HAP-1 (cell line): ENCODE measurements at regions not wholly inside any gene's neighbourhood (a gene's known extent, or its start where the extent isn't known, plus 50 kb on each side); places are given as distances from the start of the nearest gene placed in this dataset.

Experiments
- DNase-seq, 2 experiments: peaks; one replicate each; pipeline ENCODE4 v3.0.0-alpha.2; 2016 to 2020; ENCODE audit warnings: low spot score in 2 of 2
- H3K27me3 ChIP-seq: fragments of 250-450 bp; sonication (Bioruptor Pico); 2 replicates; pipeline ENCODE4 v1.5.1; 2020; ENCODE audit warnings: low read depth, mild to moderate bottlenecking, moderate library complexity
- H3K36me3 ChIP-seq: fragments of 250-450 bp; sonication (Bioruptor Pico); replicated peaks from 2 replicates; pipeline ENCODE4 v1.5.1; 2020; ENCODE audit warnings: mild to moderate bottlenecking
- H3K4me1 ChIP-seq: fragments of 250-450 bp; sonication (Bioruptor Pico); 2 replicates; pipeline ENCODE4 v1.5.1; 2020; ENCODE audit warnings: mild to moderate bottlenecking
- H3K4me3 ChIP-seq: fragments of 250-450 bp; sonication (Bioruptor Pico); 2 replicates; pipeline ENCODE4 v1.5.1; 2020; ENCODE audit warnings: mild to moderate bottlenecking, moderate library complexity
- H3K9me3 ChIP-seq: fragments of 250-450 bp; sonication (Bioruptor Pico); 2 replicates; pipeline ENCODE4 v1.5.1; 2020; ENCODE audit warnings: mild to moderate bottlenecking, moderate library complexity
- in situ Hi-C: fragments of 300-500 bp; cut with MboI; formaldehyde crosslinking; loops from 3 replicates; pipeline ENCODE4 v1.14.3; 2020; ENCODE audit warnings: low sequenced_read_pairs, inconsistent platforms, mixed read lengths

DNA sequence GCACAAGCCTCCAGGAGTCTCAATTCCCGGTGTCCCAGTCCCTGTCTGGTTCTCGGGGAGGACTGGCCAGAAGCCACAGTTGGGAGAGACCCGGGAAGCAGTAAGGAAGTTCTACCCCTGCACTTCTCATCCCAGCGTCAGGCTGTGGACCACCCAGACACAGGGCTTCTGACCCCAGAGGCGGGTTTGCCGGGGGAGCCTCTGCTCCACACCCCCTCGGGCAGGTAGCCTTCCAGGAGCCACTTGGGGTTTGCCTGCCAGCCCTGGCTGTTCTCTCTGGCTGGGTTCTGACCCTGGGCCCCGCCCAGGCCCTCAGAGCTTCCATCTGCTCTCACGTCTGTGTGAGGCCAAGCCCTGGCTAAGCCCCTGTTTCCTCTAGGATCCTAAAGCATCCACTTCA, 94.4 kb upstream of the GPC1 start:
- Histone ChIP-seq H3K27me3 (no peaks in the 10 kb centered on the region), H3K4me1 (no peaks in the 10 kb centered on the region), H3K4me3 (no peak overlapping the region), H3K9me3 (no peaks in the 10 kb centered on the region), H3K36me3 (no peaks in the 10 kb centered on the region)
- no peak for DNase-seq
- in situ Hi-C loops, result no loop called here

DNA sequence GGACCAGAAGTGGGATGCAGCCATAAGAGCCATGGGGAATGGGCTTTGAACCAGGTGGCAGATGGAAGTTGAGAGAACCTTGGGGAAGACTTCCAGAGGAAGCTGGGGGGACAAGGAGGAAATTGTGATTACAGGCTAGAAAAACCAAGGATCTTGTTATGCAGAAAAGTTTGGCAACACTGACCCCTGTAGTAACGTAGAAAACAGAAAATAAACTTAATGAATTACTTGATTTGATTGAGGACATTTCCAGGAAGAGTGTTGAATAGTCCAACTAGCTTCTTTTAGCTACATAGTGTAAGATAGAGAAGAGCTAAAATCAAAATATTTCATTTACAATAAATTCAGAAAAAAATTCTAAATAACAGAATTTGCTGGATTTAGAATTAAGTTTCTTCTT, 91.9 kb upstream of the GPC1 start:
- Histone ChIP-seq H3K9me3 (no peaks in the 10 kb centered on the region), H3K4me3 (no peak overlapping the region), H3K36me3 (no peaks in the 10 kb centered on the region), H3K27me3 (no peaks in the 10 kb centered on the region), H3K4me1 (no peaks in the 10 kb centered on the region)
- in situ Hi-C loops, result no loop called here
- no peak for DNase-seq

DNA sequence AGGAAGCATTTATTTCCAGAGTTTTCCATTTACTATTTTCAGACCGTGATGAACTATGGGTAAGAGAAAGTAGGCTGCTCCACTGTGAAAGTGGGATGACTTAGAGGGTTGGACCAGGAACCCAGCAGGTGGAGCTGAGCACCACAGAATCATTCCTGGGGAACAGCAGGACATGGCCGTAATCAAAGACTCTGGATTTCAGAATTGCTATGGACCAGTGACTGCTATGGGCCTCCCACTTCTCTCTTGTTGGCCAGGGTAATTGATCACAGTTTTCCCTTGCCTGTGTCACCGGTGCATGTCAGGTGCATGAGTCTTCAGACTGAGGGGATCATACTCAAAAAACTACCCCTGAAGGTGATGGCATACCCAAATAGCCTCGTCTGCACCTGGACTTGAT, 90.6 kb upstream of the GPC1 start:
- no peak overlapping the region for H3K4me3 ChIP-seq
- DNase-seq, result no peak
- H3K9me3 ChIP-seq, result no peaks in the 10 kb centered on the region
- no peaks in the 10 kb centered on the region for H3K4me1 ChIP-seq
- H3K27me3 ChIP-seq, result no peaks in the 10 kb centered on the region
- H3K36me3 ChIP-seq, result no peaks in the 10 kb centered on the region
- in situ Hi-C loops, result no loop called here

DNA sequence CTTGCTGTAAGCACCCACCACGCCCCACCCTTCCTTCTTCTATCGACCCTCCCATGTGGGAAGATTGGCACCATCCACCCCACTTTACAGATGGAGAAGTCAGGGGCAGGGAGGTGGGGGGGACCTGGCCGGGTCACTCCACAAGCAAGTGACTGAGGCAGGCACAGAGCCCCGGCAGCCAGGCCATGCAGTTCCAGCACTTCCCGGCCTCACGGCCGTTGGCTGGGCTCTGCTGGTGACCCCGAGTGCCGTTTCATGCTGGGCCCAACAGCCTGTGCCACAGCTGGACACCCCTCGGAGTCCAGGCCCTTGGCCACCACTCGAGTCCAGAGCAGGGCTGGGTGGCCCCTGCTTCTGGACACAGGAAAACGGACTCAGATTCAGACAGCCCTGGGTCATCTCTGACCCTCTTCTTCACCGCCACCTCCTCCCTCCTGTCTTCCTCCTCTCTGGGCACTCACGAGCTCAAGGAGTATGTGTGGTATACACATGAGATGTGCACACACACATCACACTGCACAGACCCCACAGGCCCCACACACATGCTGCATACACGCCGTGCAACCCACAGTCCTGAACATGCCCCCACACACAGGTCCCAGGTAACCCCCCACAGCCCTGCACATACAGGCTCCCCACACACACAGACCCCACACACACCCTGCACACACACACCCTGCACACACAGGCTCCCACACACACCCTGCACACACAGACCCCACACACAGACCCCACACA, 89.3 kb upstream of the GPC1 start:
- Histone ChIP-seq H3K27me3 (no peaks in the 10 kb centered on the region), H3K4me3 (no peak overlapping the region), H3K4me1 (no peaks in the 10 kb centered on the region), H3K9me3 (no peaks in the 10 kb centered on the region), H3K36me3 (no peaks in the 10 kb centered on the region)
- in situ Hi-C loops, result no loop called here
- no peak for DNase-seq

DNA sequence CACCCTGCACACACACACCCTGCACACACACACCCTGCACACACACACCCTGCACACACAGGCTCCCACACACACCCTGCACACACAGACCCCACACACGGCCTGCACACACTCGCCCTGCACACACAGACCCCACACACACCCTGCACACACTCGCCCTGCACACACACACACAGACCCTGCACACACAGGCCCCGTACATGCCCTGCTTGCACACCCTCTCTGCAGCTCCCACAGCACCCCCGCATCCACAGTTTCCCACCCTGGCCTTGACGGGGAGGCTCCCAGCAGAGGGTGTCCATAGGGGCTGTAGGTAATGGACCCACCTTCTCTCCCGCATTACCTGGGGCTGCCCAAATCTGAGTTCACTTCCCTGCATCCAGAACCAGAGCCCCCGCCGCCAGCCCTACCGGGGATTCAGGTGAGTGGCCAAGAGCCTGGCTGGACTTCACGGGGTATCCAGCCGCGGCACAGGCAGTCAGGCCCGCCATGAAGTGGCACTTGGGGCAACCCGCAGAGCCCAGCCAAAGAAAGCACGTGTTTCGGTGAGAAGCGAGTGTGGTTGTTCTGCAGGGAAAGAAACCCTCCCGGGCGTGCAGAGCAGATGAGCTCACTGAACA, 88.6 kb upstream of the GPC1 start:
- Histone ChIP-seq H3K4me3 (no peak overlapping the region), H3K27me3 (no peaks in the 10 kb centered on the region), H3K9me3 (no peaks in the 10 kb centered on the region), H3K36me3 (no peaks in the 10 kb centered on the region), H3K4me1 (no peaks in the 10 kb centered on the region)
- in situ Hi-C loops, result no loop called here
- no peak for DNase-seq

DNA sequence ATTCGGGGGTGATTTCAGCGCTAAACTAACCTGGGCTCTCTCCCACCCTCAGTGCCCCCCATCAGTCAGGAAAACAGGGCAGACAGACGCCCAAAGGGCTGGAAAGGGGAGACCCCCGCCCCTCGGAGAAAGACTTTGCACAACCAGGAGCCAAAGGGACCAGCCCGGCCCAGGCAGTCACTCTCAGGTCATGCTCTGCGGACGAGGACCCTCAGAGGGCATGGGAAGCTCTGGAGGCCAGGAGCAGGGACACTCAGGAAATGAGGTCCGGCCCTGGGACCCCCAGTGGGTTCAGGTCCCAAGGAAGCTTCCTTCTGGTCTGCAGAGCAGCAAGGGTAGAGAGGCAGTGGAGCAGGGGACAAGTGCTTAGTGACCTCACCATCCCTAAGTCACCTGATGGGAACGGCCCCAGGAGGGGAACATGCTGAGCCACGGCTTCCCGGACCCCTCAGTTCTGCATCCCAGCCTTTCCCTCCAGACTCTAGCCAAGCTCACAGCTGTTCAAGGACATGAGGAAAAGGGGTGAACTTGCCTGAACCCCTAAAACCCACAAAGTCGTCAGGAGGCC, 88.0 kb upstream of the GPC1 start:
- Histone ChIP-seq H3K27me3 (no peaks in the 10 kb centered on the region), H3K4me3 (no peak overlapping the region), H3K36me3 (no peaks in the 10 kb centered on the region), H3K9me3 (no peaks in the 10 kb centered on the region), H3K4me1 (no peaks in the 10 kb centered on the region)
- DNase-seq, result no peak
- in situ Hi-C loops, result no loop called here

DNA sequence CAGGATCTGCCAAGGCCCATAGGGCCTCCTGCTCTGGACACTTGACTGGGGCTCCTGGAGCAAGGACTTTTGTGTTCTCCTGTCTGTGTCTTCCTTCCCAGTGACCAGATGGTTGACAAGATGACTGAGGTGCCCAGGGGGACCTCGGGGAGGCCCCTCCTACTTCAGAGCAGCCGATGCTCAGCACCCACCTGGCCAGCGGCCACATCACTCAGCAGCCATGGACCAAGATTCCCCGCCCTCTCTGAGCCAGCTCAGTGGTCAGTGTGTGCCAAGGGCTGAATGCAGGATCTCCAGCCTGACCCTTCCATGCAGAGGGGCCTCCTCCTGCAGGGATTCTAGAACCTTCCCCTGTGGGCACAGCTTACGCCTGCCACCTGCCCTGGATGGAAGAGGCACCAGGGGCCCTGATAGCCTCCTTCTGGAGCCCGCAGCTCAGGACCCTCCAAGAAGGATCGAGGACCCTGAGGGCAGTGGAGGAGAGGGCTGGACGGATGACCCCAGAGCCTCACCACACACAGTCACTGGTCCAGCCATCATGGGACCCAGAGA, 87.4 kb upstream of the GPC1 start:
- no peak for DNase-seq
- in situ Hi-C loops, result no loop called here
- Histone ChIP-seq H3K27me3 (no peaks in the 10 kb centered on the region), H3K36me3 (no peaks in the 10 kb centered on the region), H3K9me3 (no peaks in the 10 kb centered on the region), H3K4me1 (no peaks in the 10 kb centered on the region), H3K4me3 (no peak overlapping the region)

DNA sequence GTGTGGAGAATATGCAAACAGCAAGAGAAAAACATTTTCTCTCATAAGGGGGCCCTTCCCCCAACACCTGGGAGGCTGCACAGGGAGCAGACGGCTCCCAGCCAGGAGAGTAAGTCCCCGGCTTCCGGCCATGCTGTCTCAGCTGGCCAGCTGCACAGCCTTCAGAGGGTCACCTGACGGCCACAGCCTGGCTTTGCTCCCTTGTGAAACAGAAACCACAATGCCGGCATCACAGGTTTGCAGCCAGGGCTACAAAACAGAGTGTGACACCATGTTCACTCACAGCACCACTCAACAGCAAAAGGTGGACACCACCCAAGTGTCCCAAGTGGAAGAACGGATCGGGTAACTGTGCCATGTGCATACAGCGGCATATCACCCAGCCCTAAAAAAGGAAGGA, 86.9 kb upstream of the GPC1 start:
- in situ Hi-C loops, result no loop called here
- Histone ChIP-seq H3K27me3 (no peaks in the 10 kb centered on the region), H3K4me1 (no peaks in the 10 kb centered on the region), H3K9me3 (no peaks in the 10 kb centered on the region), H3K4me3 (no peak overlapping the region), H3K36me3 (no peaks in the 10 kb centered on the region)
- no peak for DNase-seq

DNA sequence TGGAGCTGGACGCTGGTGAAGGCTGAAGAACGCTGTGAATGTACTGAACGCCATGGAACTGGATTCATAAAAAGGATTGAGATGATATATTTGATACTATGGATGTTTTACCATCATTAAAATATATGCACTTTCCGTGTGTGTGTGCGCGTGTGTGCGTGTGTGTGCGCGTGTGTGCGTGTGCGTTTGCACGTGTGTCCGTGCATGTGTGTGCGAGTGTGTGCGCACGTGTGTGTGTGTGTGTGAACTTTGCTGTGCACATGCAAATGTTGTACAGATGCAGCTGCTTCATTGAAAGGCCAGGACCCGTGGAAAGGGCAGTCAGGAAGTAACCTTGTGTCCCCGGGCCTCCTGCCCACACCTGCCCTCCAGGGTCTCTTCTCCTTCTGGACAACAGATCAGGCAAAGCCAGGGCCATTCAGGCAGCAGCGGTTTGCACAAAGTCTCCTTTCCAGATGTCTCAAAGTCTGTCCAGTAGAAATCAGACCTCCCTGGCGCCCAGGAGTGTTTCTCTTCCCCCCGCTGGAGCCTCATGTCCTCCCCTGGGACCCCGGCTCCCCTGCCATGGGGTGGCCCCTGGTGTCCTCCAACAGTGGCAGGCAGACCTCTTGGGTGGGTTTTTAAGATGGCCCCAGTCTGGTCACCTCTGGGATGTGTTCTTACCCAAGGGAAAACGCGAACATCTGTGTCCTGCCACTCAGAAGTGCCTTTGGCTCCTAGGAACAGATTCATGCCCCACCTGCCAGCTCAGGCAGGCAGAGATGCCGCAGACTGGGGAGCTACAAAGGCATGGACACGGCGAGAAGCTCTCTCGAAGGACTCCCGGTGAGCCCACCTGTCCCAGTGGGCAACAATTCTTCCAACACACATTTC, 86.1 kb upstream of the GPC1 start:
- no peaks in the 10 kb centered on the region for H3K4me1 ChIP-seq
- H3K9me3 ChIP-seq, result no peaks in the 10 kb centered on the region
- no peaks in the 10 kb centered on the region for H3K36me3 ChIP-seq
- H3K4me3 ChIP-seq, result no peak overlapping the region
- H3K27me3 ChIP-seq, result no peaks in the 10 kb centered on the region
- in situ Hi-C loops, result no loop called here
- no peak for DNase-seq

DNA sequence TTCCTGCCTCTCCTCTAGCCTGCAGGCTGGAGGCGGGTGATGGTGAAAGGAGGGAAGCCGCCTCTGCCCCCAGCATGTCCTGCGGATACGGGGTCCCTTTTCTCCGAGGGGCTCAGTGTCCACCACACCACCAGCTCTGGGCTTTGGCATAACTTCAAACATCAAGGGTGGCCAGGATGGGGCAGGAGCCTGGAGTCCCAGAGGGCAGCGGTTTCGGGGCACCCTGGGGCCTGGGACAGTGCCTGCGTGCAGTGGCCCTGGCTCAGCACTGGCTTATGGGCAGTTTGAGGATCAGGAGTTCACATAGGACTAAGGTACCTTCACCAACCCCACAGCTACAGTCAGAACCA, 85.5 kb upstream of the GPC1 start:
- no peak overlapping the region for H3K4me3 ChIP-seq
- H3K36me3 ChIP-seq, result no peaks in the 10 kb centered on the region
- in situ Hi-C loops, result no loop called here
- DNase-seq, result no peak
- H3K27me3 ChIP-seq, result no peaks in the 10 kb centered on the region
- H3K9me3 ChIP-seq, result no peaks in the 10 kb centered on the region
- no peaks in the 10 kb centered on the region for H3K4me1 ChIP-seq

DNA sequence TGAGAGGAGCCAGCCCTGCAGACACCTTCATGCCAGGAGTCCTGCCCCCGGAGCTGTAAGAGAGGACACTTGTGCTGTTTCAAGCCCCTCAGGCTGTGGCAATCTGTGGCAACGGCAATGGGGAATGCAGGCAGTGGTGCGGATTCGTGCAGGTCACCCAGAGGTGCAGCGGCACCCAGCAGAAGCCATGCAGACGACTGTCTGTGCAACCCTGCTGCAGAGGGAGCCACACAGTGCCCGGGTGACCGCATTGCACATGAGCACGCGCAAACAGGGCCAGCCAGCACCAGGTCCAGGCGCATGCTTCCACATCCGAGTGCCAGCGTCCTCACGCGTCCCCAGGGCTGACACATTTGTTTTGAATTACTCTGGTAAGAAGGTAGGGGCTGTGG, 84.8 kb upstream of the GPC1 start:
- H3K27me3 ChIP-seq, result no peaks in the 10 kb centered on the region
- no peaks in the 10 kb centered on the region for H3K9me3 ChIP-seq
- DNase-seq, result no peak
- no peaks in the 10 kb centered on the region for H3K36me3 ChIP-seq
- in situ Hi-C loops, result no loop called here
- H3K4me1 ChIP-seq, result no peaks in the 10 kb centered on the region
- no peak overlapping the region for H3K4me3 ChIP-seq

DNA sequence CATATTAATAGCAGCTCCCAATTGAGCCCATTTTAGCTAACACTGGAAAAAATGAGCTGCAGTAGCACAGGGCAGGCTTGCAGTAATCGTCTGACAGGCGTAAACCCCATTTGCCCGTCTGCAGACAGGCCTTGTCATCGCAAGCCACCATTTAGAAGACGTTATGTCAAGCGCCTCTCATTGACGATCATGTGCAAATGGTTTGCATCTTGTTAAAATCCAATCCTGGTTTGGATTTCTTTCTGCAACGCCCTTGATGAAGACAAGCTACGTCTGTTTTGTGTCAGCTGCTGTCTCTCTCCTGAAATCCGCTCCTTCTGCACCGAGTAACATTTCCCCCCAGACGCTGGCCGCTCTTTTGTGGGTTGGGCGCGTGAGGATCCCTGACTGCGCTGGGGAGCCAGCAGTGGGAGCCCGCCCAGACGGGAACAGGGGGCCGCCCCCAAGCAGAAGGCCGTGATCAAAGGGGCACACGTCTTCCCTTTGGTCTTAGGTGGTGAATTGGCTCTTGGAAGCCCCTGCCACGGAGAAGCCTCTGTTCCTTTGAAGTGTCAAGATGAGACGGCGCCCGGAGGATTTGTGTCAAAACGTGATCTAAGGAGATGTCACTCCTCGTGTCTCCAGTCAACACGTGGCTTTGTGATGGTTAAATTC, 84.2 kb upstream of the GPC1 start:
- Histone ChIP-seq H3K4me3 (no peak overlapping the region), H3K27me3 (no peaks in the 10 kb centered on the region), H3K9me3 (no peaks in the 10 kb centered on the region), H3K4me1 (no peaks in the 10 kb centered on the region), H3K36me3 (no peaks in the 10 kb centered on the region)
- DNase-seq, result no peak
- in situ Hi-C loops, result no loop called here

DNA sequence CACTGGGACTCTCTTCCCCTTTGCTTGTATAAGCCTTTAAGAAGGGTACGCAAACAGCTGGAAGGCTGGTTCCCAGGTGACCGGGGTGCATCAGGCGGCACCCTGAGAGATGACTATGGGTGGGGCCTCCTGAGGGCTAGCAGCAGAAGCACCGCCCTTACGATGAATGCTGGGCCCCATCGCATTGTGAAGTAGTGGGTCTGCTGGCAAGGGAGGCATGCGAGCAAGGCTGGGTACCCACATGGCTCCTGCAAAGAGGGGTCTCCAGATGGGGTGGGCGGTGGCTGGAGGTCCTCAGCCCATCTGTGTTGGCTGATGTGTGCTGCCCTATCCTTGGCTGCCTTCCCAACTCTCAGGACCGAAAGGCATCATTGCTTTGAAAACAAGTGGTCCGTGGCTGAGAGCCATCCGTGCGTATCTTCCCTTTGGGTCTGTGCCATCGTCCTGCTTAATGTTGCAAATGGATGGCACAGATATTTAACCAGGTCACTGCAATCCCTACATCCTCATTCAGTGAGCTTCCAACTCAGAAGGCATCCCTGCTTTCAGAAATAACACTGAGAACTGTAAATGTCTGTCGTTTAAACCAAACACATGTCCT, 83.5 kb upstream of the GPC1 start:
- Histone ChIP-seq H3K4me1 (no peaks in the 10 kb centered on the region), H3K36me3 (no peaks in the 10 kb centered on the region), H3K4me3 (no peak overlapping the region), H3K9me3 (no peaks in the 10 kb centered on the region), H3K27me3 (no peaks in the 10 kb centered on the region)
- in situ Hi-C loops, result no loop called here
- DNase-seq, result no peak
